ENCODE measurements at regions not wholly inside any gene's neighbourhood (a gene's known extent, or its start where the extent isn't known, plus 50 kb on each side); places are given as distances from the start of the nearest gene placed in this dataset.

- H3K9me3 ChIP-seq: no peaks in the 10 kb centered on the region
- H3K27ac ChIP-seq: no peak overlapping the region
- intact Hi-C loops (cut with DNase I): no loop called here
- peaks cover 0 to 6% (median 0%) of the 10 kb centered on the region in 7 donors for H3K27me3 ChIP-seq
- TF ChIP-seq CTCF (IDR thresholded peaks at IDR 0.05): no peak
- WGBS, 2 donors: 53 to 65% methylated on average over 3 of the region's 3 CpGs
- no peak overlapping the region for H3K4me3 ChIP-seq
- no peak for DNase-seq
- ATAC-seq: no peak
- no peaks in the 10 kb centered on the region for H3K36me3 ChIP-seq
- H3K4me1 ChIP-seq: no peaks in the 10 kb centered on the region
Measured at GRCh38 chr2:212595036-212595654, 56.5 kb upstream of the ERBB4 start.

GRCh38 chr2:212592695-212593094 lies 54.1 kb upstream of the ERBB4 start:
- 63 to 70% methylated on average over 1 of the region's 1 CpG for WGBS, 2 donors
- DNase-seq: no peak
- H3K27ac ChIP-seq: no peak overlapping the region
- no peaks in the 10 kb centered on the region for H3K36me3 ChIP-seq
- H3K4me3 ChIP-seq: no peak overlapping the region
- intact Hi-C loops (cut with DNase I): no loop called here
- TF ChIP-seq CTCF (IDR thresholded peaks at IDR 0.05): no peak
- H3K9me3 ChIP-seq: no peaks in the 10 kb centered on the region
- peaks cover 0 to 6% (median 0%) of the 10 kb centered on the region in 7 donors for H3K27me3 ChIP-seq
- no peaks in the 10 kb centered on the region for H3K4me1 ChIP-seq
- ATAC-seq: no peak

Small RNA genes lying in the stretch of these regions (microRNA-seq; reads per million reads assigned to microRNA genes)
- gene MIR4776-1: 0 reads per million in 2 donors
- 0 reads per million in 2 donors for gene MIR4776-2
